ENCODE measurements at regions not wholly inside any gene's neighbourhood (a gene's known extent, or its start where the extent isn't known, plus 50 kb on each side); places are given as distances from the start of the nearest gene placed in this dataset.

GRCh38 chr4:62302710-62303109 is 1102.6 kb downstream of the ADGRL3 start:
- no peak overlapping the region for H3K4me3 Mint-ChIP-seq
- no peaks in the 10 kb centered on the region for H3K27me3 Mint-ChIP-seq
- CTCF ChIA-PET = no interaction called here
- DNase-seq (no peak), ATAC-seq (no peak)
- no peak overlapping the region for H3K27ac Mint-ChIP-seq
- peaks cover 20% of the 10 kb centered on the region for H3K9me3 Mint-ChIP-seq (ENCODE audit: low read depth)
- H3K4me1 Mint-ChIP-seq = no peaks in the 10 kb centered on the region
- H3K36me3 Mint-ChIP-seq (ENCODE audit: low read depth) = no peaks in the 10 kb centered on the region
- intact Hi-C loops (cut with DNase I, micrococcal nuclease) = no loop called here
- POLR2A ChIA-PET = no interaction called here

GRCh38 chr4:62301500-62301899 is 1101.4 kb downstream of the ADGRL3 start:
- POLR2A ChIA-PET = no interaction called here
- no peak for ATAC-seq

GRCh38 chr4:62293551-62293950 is 1093.4 kb downstream of the ADGRL3 start:
- no peak overlapping the region for H3K27ac Mint-ChIP-seq
- H3K4me3 Mint-ChIP-seq = no peak overlapping the region
- CTCF ChIA-PET = no interaction called here
- H3K4me1 Mint-ChIP-seq = no peaks in the 10 kb centered on the region
- H3K9me3 Mint-ChIP-seq (ENCODE audit: low read depth) = peaks cover 8% of the 10 kb centered on the region
- DNase-seq (no peak), ATAC-seq (no peak)
- POLR2A ChIA-PET = no interaction called here
- intact Hi-C loops (cut with DNase I, micrococcal nuclease) = no loop called here
- H3K27me3 Mint-ChIP-seq = no peaks in the 10 kb centered on the region
- H3K36me3 Mint-ChIP-seq (ENCODE audit: low read depth) = no peaks in the 10 kb centered on the region

More at GRCh38 chr4:62301500-62301899, 1101.4 kb downstream of the ADGRL3 start:
- no peak for DNase-seq
- intact Hi-C loops (cut with DNase I, micrococcal nuclease) = no loop called here
- Mint-ChIP-seq H3K4me1 (no peaks in the 10 kb centered on the region), H3K36me3 (ENCODE audit: low read depth) (no peaks in the 10 kb centered on the region), H3K27me3 (no peaks in the 10 kb centered on the region), H3K9me3 (ENCODE audit: low read depth) (peaks cover 26% of the 10 kb centered on the region), H3K27ac (no peak overlapping the region), H3K4me3 (no peak overlapping the region)
- CTCF ChIA-PET = no interaction called here

GRCh38 chr4:62292911-62293310 is 1092.8 kb downstream of the ADGRL3 start:
- ChIA-PET POLR2A (no interaction called here), CTCF (no interaction called here)
- Mint-ChIP-seq H3K36me3 (ENCODE audit: low read depth) (no peaks in the 10 kb centered on the region), H3K9me3 (ENCODE audit: low read depth) (peaks cover 8% of the 10 kb centered on the region), H3K4me3 (no peak overlapping the region), H3K27me3 (no peaks in the 10 kb centered on the region), H3K4me1 (no peaks in the 10 kb centered on the region), H3K27ac (no peak overlapping the region)
- DNase-seq (no peak), ATAC-seq (no peak)
- intact Hi-C loops (cut with DNase I, micrococcal nuclease) = no loop called here

GRCh38 chr4:62288808-62289541 is 1088.8 kb downstream of the ADGRL3 start:
- intact Hi-C loops (cut with DNase I, micrococcal nuclease) = no loop called here
- Mint-ChIP-seq H3K4me1 (no peaks in the 10 kb centered on the region), H3K27me3 (no peaks in the 10 kb centered on the region), H3K4me3 (no peak overlapping the region), H3K27ac (no peak overlapping the region), H3K9me3 (ENCODE audit: low read depth) (peaks cover 3% of the 10 kb centered on the region), H3K36me3 (ENCODE audit: low read depth) (no peaks in the 10 kb centered on the region)
- ChIA-PET CTCF (interaction anchor here (0.6 kb wide), 1 partner anchor 89 kb away, joined by 5 read pairs; no protein-coding TSS in a partner anchor), POLR2A (no interaction called here)
- DNase-seq (no peak), ATAC-seq (no peak)

- ATAC-seq = no peak
- ChIA-PET CTCF (interaction anchor here (0.6 kb wide), 2 partner anchors 10 to 152 kb away, joined by 3 to 5 read pairs; no protein-coding TSS in a partner anchor), POLR2A (no interaction called here)
- H3K9me3 Mint-ChIP-seq (ENCODE audit: low read depth) = peaks cover 8% of the 10 kb centered on the region
- intact Hi-C loops (cut with DNase I, micrococcal nuclease) = no loop called here
- no peaks in the 10 kb centered on the region for H3K36me3 Mint-ChIP-seq (ENCODE audit: low read depth)
- H3K27ac Mint-ChIP-seq = no peak overlapping the region
- no peaks in the 10 kb centered on the region for H3K27me3 Mint-ChIP-seq
- H3K4me1 Mint-ChIP-seq = no peaks in the 10 kb centered on the region
- DNase-seq = no peak
- H3K4me3 Mint-ChIP-seq = no peak overlapping the region
Measured at GRCh38 chr4:62285026-62285425, 1084.9 kb downstream of the ADGRL3 start.

- Mint-ChIP-seq H3K36me3 (ENCODE audit: low read depth) (no peaks in the 10 kb centered on the region), H3K9me3 (ENCODE audit: low read depth) (peaks cover 17% of the 10 kb centered on the region), H3K4me3 (no peak overlapping the region), H3K27me3 (no peaks in the 10 kb centered on the region), H3K4me1 (no peaks in the 10 kb centered on the region), H3K27ac (no peak overlapping the region)
- CTCF ChIA-PET = no interaction called here
- POLR2A ChIA-PET = no interaction called here
- no peak for ATAC-seq
- no peak for DNase-seq
- intact Hi-C loops (cut with DNase I, micrococcal nuclease) = no loop called here
Measured at GRCh38 chr4:62279689-62280088, 1079.6 kb downstream of the ADGRL3 start.

- Mint-ChIP-seq H3K36me3 (ENCODE audit: low read depth) (no peaks in the 10 kb centered on the region), H3K4me1 (no peaks in the 10 kb centered on the region), H3K27ac (no peak overlapping the region), H3K27me3 (no peaks in the 10 kb centered on the region), H3K9me3 (ENCODE audit: low read depth) (peaks cover 19% of the 10 kb centered on the region), H3K4me3 (no peak overlapping the region)
- ChIA-PET CTCF (no interaction called here), POLR2A (no interaction called here)
- no peak for DNase-seq
- ATAC-seq = no peak
- intact Hi-C loops (cut with DNase I, micrococcal nuclease) = no loop called here
Measured at GRCh38 chr4:62275470-62275869, 1075.3 kb downstream of the ADGRL3 start.

- H3K9me3 Mint-ChIP-seq (ENCODE audit: low read depth) = peaks cover 19% of the 10 kb centered on the region
Measured at GRCh38 chr4:62274782-62275181, 1074.7 kb downstream of the ADGRL3 start.

GRCh38 chr4:62271107-62271506 is 1071.0 kb downstream of the ADGRL3 start:
- ChIA-PET POLR2A (no interaction called here), CTCF (no interaction called here)
- Mint-ChIP-seq H3K4me1 (no peaks in the 10 kb centered on the region), H3K4me3 (no peak overlapping the region), H3K27me3 (no peaks in the 10 kb centered on the region), H3K36me3 (ENCODE audit: low read depth) (no peaks in the 10 kb centered on the region), H3K9me3 (ENCODE audit: low read depth) (peaks cover 20% of the 10 kb centered on the region), H3K27ac (no peak overlapping the region)
- DNase-seq (no peak), ATAC-seq (no peak)
- intact Hi-C loops (cut with DNase I, micrococcal nuclease) = no loop called here

More at GRCh38 chr4:62274782-62275181, 1074.7 kb downstream of the ADGRL3 start:
- Mint-ChIP-seq H3K27ac (no peak overlapping the region), H3K27me3 (no peaks in the 10 kb centered on the region), H3K4me3 (no peak overlapping the region), H3K36me3 (ENCODE audit: low read depth) (no peaks in the 10 kb centered on the region), H3K4me1 (no peaks in the 10 kb centered on the region)
- POLR2A ChIA-PET = no interaction called here
- ATAC-seq (no peak), DNase-seq (no peak)
- CTCF ChIA-PET = no interaction called here
- intact Hi-C loops (cut with DNase I, micrococcal nuclease) = no loop called here

GRCh38 chr4:62269918-62270317 is 1069.8 kb downstream of the ADGRL3 start:
- intact Hi-C loops (cut with DNase I, micrococcal nuclease) = no loop called here
- DNase-seq (no peak), ATAC-seq (no peak)
- Mint-ChIP-seq H3K9me3 (ENCODE audit: low read depth) (peaks cover 19% of the 10 kb centered on the region), H3K27me3 (no peaks in the 10 kb centered on the region), H3K4me1 (no peaks in the 10 kb centered on the region), H3K4me3 (no peak overlapping the region), H3K27ac (no peak overlapping the region), H3K36me3 (ENCODE audit: low read depth) (no peaks in the 10 kb centered on the region)
- POLR2A ChIA-PET = no interaction called here
- CTCF ChIA-PET = no interaction called here

- ChIA-PET CTCF (interaction anchor here (0.6 kb wide), 1 partner anchor 11 kb away, joined by 3 read pairs; no protein-coding TSS in a partner anchor), POLR2A (no interaction called here)
- Mint-ChIP-seq H3K36me3 (ENCODE audit: low read depth) (no peaks in the 10 kb centered on the region), H3K27ac (no peak overlapping the region), H3K4me3 (no peak overlapping the region), H3K27me3 (no peaks in the 10 kb centered on the region), H3K4me1 (no peaks in the 10 kb centered on the region), H3K9me3 (ENCODE audit: low read depth) (peaks cover 9% of the 10 kb centered on the region)
- ATAC-seq (no peak), DNase-seq (no peak)
- intact Hi-C loops (cut with DNase I, micrococcal nuclease) = no loop called here
Measured at GRCh38 chr4:62263454-62263853, 1063.3 kb downstream of the ADGRL3 start.

Measured in activated CD4-positive, alpha-beta T cell treated with anti-CD3 and anti-CD28 coated beads for 36 hours (primary cell).